ENCODE measurements at regions not wholly inside any gene's neighbourhood (a gene's known extent, or its start where the extent isn't known, plus 50 kb on each side); places are given as distances from the start of the nearest gene placed in this dataset.

DNA sequence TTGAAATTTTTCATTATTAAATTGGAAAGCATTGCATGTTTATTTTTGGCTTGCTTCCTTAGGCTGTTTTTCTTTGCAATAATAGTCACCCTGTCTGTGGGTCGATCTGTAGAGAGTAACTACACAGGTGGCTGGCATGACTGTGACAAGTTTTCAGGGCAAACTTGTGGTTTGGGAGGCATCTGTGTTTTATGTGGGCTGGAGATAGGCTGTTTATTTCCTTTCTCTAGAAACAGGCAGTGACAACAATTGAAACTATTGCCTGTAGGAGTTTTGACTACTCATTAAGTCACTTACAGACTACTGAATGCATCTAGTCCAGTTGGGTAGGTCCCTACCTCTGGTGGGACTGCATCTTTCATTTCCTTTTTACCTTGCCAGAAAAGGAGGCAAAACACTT is 155.6 kb downstream of the DYRK2 start:
- Mint-ChIP-seq H3K36me3 (no peaks in the 10 kb centered on the region), H3K4me3 (no peak overlapping the region), H3K9me3 (no peaks in the 10 kb centered on the region), H3K27me3 (no peaks in the 10 kb centered on the region), H3K4me1 (ENCODE audit: unreplicated experiment) (peaks cover 2% of the 10 kb centered on the region), H3K27ac (no peak overlapping the region)
- no peak for DNase-seq (ENCODE audit: extremely low spot score, unreplicated experiment)
- TF ChIP-seq, protein P1, sequence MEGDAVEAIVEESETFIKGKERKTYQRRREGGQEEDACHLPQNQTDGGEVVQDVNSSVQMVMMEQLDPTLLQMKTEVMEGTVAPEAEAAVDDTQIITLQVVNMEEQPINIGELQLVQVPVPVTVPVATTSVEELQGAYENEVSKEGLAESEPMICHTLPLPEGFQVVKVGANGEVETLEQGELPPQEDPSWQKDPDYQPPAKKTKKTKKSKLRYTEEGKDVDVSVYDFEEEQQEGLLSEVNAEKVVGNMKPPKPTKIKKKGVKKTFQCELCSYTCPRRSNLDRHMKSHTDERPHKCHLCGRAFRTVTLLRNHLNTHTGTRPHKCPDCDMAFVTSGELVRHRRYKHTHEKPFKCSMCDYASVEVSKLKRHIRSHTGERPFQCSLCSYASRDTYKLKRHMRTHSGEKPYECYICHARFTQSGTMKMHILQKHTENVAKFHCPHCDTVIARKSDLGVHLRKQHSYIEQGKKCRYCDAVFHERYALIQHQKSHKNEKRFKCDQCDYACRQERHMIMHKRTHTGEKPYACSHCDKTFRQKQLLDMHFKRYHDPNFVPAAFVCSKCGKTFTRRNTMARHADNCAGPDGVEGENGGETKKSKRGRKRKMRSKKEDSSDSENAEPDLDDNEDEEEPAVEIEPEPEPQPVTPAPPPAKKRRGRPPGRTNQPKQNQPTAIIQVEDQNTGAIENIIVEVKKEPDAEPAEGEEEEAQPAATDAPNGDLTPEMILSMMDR (conservative IDR thresholded peaks at IDR 0.05) = no peak

DNA sequence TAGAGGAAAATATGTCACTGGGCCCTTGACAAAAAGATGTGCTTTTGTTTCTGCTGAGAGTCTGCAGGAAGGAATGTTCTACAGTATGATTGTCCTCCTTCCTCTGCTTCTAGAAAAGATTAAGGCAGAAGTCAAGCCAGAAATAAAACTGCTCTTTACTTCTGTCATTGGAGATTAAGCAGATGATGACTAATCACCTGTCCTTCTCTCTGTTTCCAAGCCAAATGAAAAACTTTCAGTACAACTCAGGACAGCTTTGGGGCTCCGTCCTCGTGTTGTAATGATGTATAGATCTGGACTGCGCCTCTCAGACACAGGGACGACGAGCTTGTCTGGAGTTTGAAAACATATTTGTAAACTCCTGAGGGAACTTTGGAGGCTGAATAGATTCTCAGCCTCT is 159.3 kb downstream of the DYRK2 start:
- Mint-ChIP-seq H3K9me3 (no peaks in the 10 kb centered on the region), H3K4me1 (ENCODE audit: unreplicated experiment) (no peaks in the 10 kb centered on the region), H3K4me3 (no peak overlapping the region), H3K36me3 (no peaks in the 10 kb centered on the region), H3K27ac (no peak overlapping the region), H3K27me3 (no peaks in the 10 kb centered on the region)
- TF ChIP-seq, protein P1 (conservative IDR thresholded peaks at IDR 0.05) = no peak
- DNase-seq (ENCODE audit: extremely low spot score, unreplicated experiment) = no peak

DNA sequence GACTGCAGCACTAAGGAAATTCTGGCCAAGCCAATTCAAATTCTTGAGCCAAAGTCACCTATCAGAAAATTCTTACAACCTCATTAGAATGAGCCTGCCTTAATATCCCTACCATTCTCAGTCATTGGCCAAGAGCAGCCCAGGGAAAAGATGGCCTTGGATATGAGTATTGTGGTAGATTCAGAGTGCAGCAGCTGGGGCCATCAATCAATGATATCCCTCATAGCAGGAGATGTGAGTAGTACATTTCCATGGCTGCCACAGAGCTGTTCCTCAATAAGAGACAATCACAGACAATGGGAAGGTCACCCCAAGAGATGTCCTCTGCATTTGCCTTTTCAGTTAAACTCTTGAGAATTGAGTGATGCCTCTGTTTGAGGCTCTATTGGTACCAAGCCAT is 161.6 kb downstream of the DYRK2 start:
- Mint-ChIP-seq H3K9me3 (no peaks in the 10 kb centered on the region), H3K27ac (no peak overlapping the region), H3K36me3 (no peaks in the 10 kb centered on the region), H3K27me3 (no peaks in the 10 kb centered on the region), H3K4me1 (ENCODE audit: unreplicated experiment) (no peaks in the 10 kb centered on the region), H3K4me3 (no peak overlapping the region)
- TF ChIP-seq, protein P1 (conservative IDR thresholded peaks at IDR 0.05) = no peak
- no peak for DNase-seq (ENCODE audit: extremely low spot score, unreplicated experiment)

DNA sequence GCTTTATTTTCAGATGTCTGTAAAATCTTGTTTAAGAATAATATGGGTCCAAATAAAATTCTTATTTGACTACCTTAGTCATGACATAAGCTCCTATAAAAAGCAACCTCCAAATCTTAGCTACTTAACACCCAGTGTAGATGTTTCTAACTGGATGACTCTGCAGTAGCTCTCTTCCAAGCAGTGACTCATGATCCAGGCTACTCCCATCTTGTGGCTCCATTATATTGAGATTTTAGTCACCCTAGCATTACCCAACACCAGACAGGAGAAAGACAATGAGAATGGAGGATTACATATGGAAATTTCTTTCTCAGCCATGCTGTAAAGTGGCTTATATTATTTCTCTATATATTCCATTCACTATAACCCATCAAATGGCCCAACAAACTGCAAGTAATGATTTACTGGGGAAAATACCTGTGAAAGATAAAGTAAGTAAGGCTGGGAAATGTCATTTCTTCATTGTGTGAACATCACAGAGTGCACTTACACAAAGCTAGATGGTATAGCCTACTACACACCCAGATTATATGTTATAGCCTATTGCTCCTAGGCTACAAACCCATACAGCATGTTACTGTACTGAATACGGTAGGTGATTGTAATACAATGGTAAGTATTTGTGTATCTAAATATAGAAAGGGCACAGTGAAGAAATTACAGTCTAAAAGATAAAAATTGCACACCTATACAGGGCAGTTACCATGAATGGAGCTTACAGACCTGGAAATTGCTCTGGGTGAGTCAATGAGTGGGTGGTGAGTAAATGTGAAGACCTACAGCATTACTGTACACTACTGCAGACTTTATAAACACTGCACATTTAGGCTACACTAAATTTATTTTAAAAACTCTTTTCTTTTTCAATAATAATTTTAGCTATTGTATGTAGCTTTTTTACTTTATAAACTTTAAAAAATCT is 163.2 kb downstream of the DYRK2 start:
- DNase-seq (ENCODE audit: extremely low spot score, unreplicated experiment) = no peak
- Mint-ChIP-seq H3K27me3 (no peaks in the 10 kb centered on the region), H3K9me3 (peaks cover 4% of the 10 kb centered on the region), H3K4me3 (no peak overlapping the region), H3K36me3 (no peaks in the 10 kb centered on the region), H3K27ac (no peak overlapping the region), H3K4me1 (ENCODE audit: unreplicated experiment) (no peaks in the 10 kb centered on the region)
- TF ChIP-seq, protein P1 (conservative IDR thresholded peaks at IDR 0.05) = no peak

DNA sequence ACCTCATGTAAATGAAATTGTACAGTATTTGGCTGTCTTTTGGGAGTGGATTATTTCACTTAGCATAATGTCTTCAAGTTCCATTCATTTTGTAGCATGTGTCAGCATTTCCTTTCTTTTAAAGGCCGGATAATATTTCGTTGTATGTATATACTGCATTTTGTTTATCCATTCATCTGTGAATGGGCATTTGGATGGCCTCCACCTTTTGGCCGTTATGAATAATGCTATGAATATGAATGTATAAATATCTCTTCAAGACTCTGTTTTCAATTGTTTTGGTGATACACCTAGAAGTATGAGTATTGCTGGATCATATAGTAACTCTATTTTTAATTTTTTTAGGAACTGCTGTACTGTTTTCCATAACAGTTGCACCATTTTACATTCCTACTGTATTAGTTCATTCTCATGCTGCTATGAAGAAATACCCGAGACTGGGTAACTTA is 164.9 kb downstream of the DYRK2 start:
- Mint-ChIP-seq H3K4me1 (ENCODE audit: unreplicated experiment) (no peaks in the 10 kb centered on the region), H3K27me3 (no peaks in the 10 kb centered on the region), H3K27ac (no peak overlapping the region), H3K9me3 (peaks cover 4% of the 10 kb centered on the region), H3K36me3 (no peaks in the 10 kb centered on the region), H3K4me3 (no peak overlapping the region)
- no peak for DNase-seq (ENCODE audit: extremely low spot score, unreplicated experiment)
- TF ChIP-seq, protein P1 (conservative IDR thresholded peaks at IDR 0.05) = no peak
